GM06990 (cell line): ENCODE measurements at regions not wholly inside any gene's neighbourhood (a gene's known extent, or its start where the extent isn't known, plus 50 kb on each side); places are given as distances from the start of the nearest gene placed in this dataset.

Experiments
- DNase-seq: peaks from one replicate; pipeline ENCODE4 v3.0.0-alpha.2; 2011; ENCODE audit not compliant: insufficient read length; ENCODE audit errors: extremely low read depth
- H3K27me3 ChIP-seq: replicated peaks from 2 replicates; pipeline ENCODE4 v1.6.0; 2011; ENCODE audit warnings: low read length; ENCODE audit not compliant: control insufficient read depth, insufficient read depth
- H3K36me3 ChIP-seq: 2 replicates; pipeline ENCODE4 v1.5.1; 2011; ENCODE audit warnings: low read length; ENCODE audit not compliant: control insufficient read depth, insufficient read depth
- H3K4me3 ChIP-seq: replicated peaks from 2 replicates; pipeline ENCODE4 v1.5.1; 2011; ENCODE audit warnings: low read depth, mild to moderate bottlenecking, control low read depth, low read length
- TF ChIP-seq, protein P1 (sequence below): IDR thresholded peaks from 2 replicates; pipeline ENCODE4 v1.5.1; 2011; ENCODE audit warnings: low read length, control low read depth, mild to moderate bottlenecking, inconsistent platforms; ENCODE audit not compliant: insufficient read depth, poor library complexity, severe bottlenecking

DNA sequence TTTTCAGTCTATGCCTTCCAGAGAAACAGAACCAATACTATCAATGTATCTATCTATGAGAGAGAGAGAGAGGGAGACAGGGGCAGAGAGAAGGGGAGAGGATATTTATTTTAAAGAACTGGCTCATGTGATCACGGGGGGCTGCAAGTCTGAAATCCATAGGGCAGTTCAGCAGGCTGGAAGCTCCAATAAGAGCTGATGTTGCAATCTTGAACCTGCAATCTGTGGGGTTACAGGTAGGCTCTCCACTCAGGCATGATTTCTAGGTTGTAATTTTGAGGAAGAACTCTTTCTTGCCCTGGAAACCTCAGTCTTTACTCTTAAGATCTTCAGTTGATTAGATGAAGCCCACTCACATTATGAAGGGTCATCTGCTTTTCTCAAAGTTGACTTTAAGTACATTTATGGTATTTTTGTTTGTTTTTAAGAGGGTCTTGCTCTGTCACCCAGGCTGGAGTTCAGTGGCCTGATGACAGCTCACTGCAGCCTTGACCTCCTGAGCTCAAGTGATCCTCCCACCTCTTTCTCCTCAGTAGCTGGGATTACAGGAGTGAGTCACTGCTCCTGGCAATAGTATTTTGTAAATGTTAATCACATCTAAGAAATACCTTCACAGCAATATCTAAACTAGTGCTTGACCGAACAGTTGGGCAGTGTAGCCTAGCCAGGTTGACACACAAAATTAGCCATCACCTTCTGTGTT, 376.4 kb downstream of the FGF9 start:
- DNase-seq, result no peak
- no peak overlapping the region for H3K4me3 ChIP-seq
- H3K36me3 ChIP-seq, result no peaks in the 10 kb centered on the region
- TF ChIP-seq, protein P1, sequence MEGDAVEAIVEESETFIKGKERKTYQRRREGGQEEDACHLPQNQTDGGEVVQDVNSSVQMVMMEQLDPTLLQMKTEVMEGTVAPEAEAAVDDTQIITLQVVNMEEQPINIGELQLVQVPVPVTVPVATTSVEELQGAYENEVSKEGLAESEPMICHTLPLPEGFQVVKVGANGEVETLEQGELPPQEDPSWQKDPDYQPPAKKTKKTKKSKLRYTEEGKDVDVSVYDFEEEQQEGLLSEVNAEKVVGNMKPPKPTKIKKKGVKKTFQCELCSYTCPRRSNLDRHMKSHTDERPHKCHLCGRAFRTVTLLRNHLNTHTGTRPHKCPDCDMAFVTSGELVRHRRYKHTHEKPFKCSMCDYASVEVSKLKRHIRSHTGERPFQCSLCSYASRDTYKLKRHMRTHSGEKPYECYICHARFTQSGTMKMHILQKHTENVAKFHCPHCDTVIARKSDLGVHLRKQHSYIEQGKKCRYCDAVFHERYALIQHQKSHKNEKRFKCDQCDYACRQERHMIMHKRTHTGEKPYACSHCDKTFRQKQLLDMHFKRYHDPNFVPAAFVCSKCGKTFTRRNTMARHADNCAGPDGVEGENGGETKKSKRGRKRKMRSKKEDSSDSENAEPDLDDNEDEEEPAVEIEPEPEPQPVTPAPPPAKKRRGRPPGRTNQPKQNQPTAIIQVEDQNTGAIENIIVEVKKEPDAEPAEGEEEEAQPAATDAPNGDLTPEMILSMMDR, result no peak
- no peaks in the 10 kb centered on the region for H3K27me3 ChIP-seq

DNA sequence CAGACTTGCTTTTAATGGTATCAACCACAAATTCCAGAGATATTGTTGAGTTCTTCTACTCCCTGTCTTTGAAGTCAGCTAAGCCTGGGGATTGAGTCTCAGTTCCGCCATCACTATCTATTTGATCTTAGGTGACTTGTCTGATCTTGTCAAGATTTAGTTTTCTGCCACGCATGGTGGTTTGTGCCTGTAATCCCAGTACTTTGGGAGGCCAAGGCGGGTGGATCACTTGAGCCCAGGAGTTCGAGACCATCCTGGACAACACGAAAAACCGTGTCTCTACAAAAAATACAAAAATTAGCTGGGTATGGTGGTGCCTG, 376.9 kb downstream of the FGF9 start:
- TF ChIP-seq, protein P1, result no peak
- Histone ChIP-seq H3K36me3 (no peaks in the 10 kb centered on the region), H3K4me3 (no peak overlapping the region), H3K27me3 (no peaks in the 10 kb centered on the region)
- DNase-seq, result no peak

DNA sequence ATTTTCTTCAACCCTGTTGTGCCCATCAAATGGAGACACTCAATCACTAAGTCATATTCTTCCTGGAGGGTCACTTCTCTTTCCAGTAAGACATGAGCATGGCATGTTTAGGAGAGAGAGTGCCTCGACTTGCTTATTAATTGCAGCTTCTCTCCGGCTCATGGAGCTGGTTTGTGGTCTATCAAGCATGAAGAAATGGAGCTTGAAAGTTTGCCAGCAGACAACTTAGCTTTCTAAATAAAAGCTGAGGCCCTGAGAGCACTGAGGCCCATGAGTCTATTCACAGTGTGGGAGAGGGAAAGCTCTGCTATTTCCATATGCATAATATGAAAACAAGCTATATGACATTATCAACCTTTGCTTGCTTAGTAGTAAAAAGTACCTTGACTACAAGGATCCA, 378.5 kb downstream of the FGF9 start:
- Histone ChIP-seq H3K4me3 (no peak overlapping the region), H3K36me3 (no peaks in the 10 kb centered on the region), H3K27me3 (no peaks in the 10 kb centered on the region)
- TF ChIP-seq, protein P1, result no peak
- no peak for DNase-seq

DNA sequence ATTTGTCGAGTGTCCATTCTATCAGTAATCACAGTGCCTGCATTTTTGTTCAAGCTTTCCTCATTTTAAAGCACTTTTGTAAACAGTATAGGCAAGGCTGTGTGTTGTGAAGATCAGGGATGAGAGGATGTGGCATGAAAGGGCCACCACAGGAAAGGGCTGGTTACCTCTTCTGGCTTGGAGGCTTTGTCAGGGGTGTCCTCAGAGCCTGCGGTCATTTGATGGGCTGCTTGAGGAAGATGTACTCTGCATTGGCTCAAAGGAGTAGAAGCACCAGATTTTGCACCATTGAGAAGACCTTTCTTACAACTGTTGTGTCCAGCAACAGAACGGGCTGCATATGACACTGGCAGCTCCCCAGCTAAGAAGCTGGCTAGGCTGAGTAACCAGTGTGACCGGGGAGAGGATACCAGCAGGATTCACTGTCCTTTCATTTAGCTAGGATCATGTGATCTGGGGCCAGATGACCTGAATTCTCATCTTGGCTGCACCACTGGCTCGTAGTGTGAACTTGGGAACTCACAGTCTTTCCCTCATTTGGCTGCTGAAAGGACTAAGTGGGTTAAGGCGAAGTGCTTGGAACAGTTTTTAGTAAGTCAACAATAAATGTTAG, 380.2 kb downstream of the FGF9 start:
- H3K36me3 ChIP-seq, result no peaks in the 10 kb centered on the region
- TF ChIP-seq, protein P1, result no peak
- H3K27me3 ChIP-seq, result no peaks in the 10 kb centered on the region

DNA sequence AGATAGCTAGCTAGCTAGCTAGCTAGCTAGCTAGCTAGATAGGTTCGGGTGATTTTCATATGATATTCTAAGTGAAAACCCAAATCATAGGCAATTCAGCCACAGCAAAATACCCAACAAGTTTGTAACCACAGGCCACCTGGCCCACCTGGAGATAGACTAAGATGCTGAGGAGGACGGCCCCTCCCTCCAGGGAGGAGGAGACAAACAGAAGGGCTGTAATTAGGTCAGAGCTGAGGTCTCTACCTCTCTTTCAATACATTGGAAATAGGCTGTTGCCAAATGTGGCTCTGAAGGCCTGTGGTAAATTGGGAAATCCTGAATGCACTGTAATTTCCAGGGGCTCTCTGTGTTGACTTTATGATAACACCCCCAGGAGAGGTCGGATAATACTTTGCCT, 382.2 kb downstream of the FGF9 start:
- no peaks in the 10 kb centered on the region for H3K27me3 ChIP-seq
- H3K4me3 ChIP-seq, result no peak overlapping the region
- no peaks in the 10 kb centered on the region for H3K36me3 ChIP-seq
- no peak for DNase-seq
- TF ChIP-seq, protein P1, result no peak

More for the DNA sequence above, 380.2 kb downstream of the FGF9 start:
- no peak overlapping the region for H3K4me3 ChIP-seq
- no peak for DNase-seq

DNA sequence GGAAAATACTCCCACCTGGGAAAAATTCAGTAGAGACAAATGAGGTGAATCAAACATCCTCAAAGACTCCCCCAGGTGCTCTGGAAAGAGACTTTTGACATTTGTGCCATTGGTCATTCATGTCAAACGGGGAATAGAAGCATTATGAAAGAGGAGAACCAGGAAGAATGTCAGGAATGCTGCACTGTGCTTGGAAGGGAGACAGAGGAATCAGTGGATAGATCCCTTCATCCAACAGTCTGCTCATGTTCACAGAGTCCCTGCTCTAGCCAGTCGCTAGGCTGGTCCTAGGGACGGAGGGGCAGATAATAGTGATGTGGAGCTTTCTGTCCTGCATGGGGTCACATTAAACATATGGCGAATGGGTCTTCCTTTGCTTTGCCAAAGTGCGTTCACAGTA, 384.4 kb downstream of the FGF9 start:
- Histone ChIP-seq H3K36me3 (no peaks in the 10 kb centered on the region), H3K27me3 (no peaks in the 10 kb centered on the region), H3K4me3 (no peak overlapping the region)
- DNase-seq, result no peak
- TF ChIP-seq, protein P1, result no peak
